Gastroesophageal sphincter (tissue), 4 donors: ENCODE measurements at regions not wholly inside any gene's neighbourhood (a gene's known extent, or its start where the extent isn't known, plus 50 kb on each side); places are given as distances from the start of the nearest gene placed in this dataset.

Experiments
- ATAC-seq: fragments of 150-250 bp; one replicate; pipeline ENCODE4 v1.9.1; 2016; ENCODE audit warnings: mild to moderate bottlenecking, moderate library complexity
- H3K27ac ChIP-seq, 4 donors: fragments of 200-600 bp; sonication (generic) in 3 of 4; 1 replicate in 3 of 4; 2 replicates in 1 of 4; pipeline ENCODE4 v1.5.1; 2016 to 2019
- H3K27me3 ChIP-seq: fragments of 200-600 bp; sonication (generic); one replicate; pipeline ENCODE4 v1.5.1; 2019
- H3K36me3 ChIP-seq, 2 donors: fragments of 200-600 bp; sonication (generic); one replicate each; pipeline ENCODE4 v1.5.1; 2019; ENCODE audit warnings: control low read depth in 1 of 2
- H3K4me1 ChIP-seq, 3 donors: fragments of 200-600 bp; sonication (generic); 1 replicate in 2 of 3; 2 replicates in 1 of 3; pipeline ENCODE4 v1.5.1; 2016 to 2019; ENCODE audit warnings: control low read depth in 2 of 3
- H3K4me3 ChIP-seq, 2 donors: fragments of 200-600 bp; sonication (generic); one replicate each; pipeline ENCODE4 v1.5.1; 2019; ENCODE audit warnings: mild to moderate bottlenecking in 1 of 2, moderate library complexity in 1 of 2
- H3K9me3 ChIP-seq, 3 donors: fragments of 200-600 bp; sonication (generic); one replicate each; pipeline ENCODE4 v1.5.1; 2017 to 2019; ENCODE audit warnings: control low read depth in 2 of 3
- EP300 ChIP-seq: sonication (generic); formaldehyde crosslinking; IDR thresholded peaks from one replicate; pipeline ENCODE4 v1.6.1; 2017; ENCODE audit warnings: antibody characterized with exemption, mild to moderate bottlenecking
- POLR2A ChIP-seq, 2 donors: fragments of 450-650 bp; IDR thresholded peaks; one replicate each; pipeline ENCODE4 v1.6.1; 2017; ENCODE audit warnings: antibody characterized with exemption in 2 of 2, mild to moderate bottlenecking in 2 of 2, moderate library complexity in 1 of 2
- POLR2AphosphoS5 ChIP-seq: sonication (generic); formaldehyde crosslinking; IDR thresholded peaks from one replicate; pipeline ENCODE4 v1.6.1; 2017; ENCODE audit warnings: antibody characterized with exemption
- WGBS, 2 donors: methylation state at CpG; one replicate each; pipeline ENCODE4 v1.1.5; 2018; ENCODE audit warnings: low coverage in 1 of 2; 5-methylcytosine and 5-hydroxymethylcytosine counted together
- TF ChIP-seq, protein P1 (sequence below), 4 experiments: fragments of 200-600 bp in 2 of 4; fragments of 450-650 bp in 2 of 4; sonication (generic) in 1 of 4; IDR thresholded peaks; one replicate each; pipeline ENCODE4 v1.5.1; 2017 to 2019; ENCODE audit warnings: antibody characterized with exemption in 4 of 4, mild to moderate bottlenecking in 2 of 4, moderate library complexity in 2 of 4

DNA sequence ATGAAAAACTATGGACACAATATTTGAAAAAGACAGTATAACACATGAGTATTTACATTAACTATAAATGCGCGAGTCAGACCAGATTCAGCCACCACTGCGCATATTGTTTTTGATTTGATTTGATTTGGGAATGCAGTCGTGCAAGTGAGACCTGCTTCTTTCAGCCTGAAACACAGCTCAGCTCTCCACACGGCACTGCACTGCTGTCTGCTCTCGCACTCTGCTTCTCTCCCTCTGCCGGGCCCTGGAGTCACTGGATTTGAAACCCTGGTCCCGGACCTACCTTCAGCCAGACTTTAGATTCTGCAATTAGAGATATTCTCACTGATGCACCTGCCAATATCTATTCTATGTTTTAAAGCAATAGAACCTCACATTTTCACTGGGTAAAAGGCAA is 143.9 kb upstream of the TMEM132C start:
- TF ChIP-seq POLR2AphosphoS5: no peak
- TF ChIP-seq, protein P1, sequence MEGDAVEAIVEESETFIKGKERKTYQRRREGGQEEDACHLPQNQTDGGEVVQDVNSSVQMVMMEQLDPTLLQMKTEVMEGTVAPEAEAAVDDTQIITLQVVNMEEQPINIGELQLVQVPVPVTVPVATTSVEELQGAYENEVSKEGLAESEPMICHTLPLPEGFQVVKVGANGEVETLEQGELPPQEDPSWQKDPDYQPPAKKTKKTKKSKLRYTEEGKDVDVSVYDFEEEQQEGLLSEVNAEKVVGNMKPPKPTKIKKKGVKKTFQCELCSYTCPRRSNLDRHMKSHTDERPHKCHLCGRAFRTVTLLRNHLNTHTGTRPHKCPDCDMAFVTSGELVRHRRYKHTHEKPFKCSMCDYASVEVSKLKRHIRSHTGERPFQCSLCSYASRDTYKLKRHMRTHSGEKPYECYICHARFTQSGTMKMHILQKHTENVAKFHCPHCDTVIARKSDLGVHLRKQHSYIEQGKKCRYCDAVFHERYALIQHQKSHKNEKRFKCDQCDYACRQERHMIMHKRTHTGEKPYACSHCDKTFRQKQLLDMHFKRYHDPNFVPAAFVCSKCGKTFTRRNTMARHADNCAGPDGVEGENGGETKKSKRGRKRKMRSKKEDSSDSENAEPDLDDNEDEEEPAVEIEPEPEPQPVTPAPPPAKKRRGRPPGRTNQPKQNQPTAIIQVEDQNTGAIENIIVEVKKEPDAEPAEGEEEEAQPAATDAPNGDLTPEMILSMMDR (IDR thresholded peaks at IDR 0.05): no peak
- TF ChIP-seq POLR2A (IDR thresholded peaks at IDR 0.05): no peak
- TF ChIP-seq EP300: no peak
- WGBS, 2 donors: 82 to 85% methylated on average over 8 of the region's 8 CpGs
- H3K4me1 ChIP-seq: no peaks in the 10 kb centered on the region
- no peak for ATAC-seq
- no peaks in the 10 kb centered on the region for H3K9me3 ChIP-seq
- peaks cover 5% of the 10 kb centered on the region for H3K27me3 ChIP-seq
- no peak overlapping the region for H3K27ac ChIP-seq
- H3K36me3 ChIP-seq: no peaks in the 10 kb centered on the region
- H3K4me3 ChIP-seq: no peak overlapping the region

- Histone ChIP-seq H3K36me3 (no peaks in the 10 kb centered on the region), H3K27me3 (peaks cover 21% of the 10 kb centered on the region), H3K4me1 (no peaks in the 10 kb centered on the region), H3K9me3 (no peaks in the 10 kb centered on the region), H3K27ac (no peak overlapping the region), H3K4me3 (no peak overlapping the region)
- 67 to 80% methylated on average over 3 to 4 of the region's 4 CpGs for WGBS, 2 donors
- TF ChIP-seq POLR2A (IDR thresholded peaks at IDR 0.05) (no peak), POLR2AphosphoS5 (no peak), EP300 (no peak)
- TF ChIP-seq, protein P1 (IDR thresholded peaks at IDR 0.05): no peak
- ATAC-seq: no peak
These were observed 135.0 kb upstream of the TMEM132C start for GRCh38 chr12:128131955-128132354.

DNA sequence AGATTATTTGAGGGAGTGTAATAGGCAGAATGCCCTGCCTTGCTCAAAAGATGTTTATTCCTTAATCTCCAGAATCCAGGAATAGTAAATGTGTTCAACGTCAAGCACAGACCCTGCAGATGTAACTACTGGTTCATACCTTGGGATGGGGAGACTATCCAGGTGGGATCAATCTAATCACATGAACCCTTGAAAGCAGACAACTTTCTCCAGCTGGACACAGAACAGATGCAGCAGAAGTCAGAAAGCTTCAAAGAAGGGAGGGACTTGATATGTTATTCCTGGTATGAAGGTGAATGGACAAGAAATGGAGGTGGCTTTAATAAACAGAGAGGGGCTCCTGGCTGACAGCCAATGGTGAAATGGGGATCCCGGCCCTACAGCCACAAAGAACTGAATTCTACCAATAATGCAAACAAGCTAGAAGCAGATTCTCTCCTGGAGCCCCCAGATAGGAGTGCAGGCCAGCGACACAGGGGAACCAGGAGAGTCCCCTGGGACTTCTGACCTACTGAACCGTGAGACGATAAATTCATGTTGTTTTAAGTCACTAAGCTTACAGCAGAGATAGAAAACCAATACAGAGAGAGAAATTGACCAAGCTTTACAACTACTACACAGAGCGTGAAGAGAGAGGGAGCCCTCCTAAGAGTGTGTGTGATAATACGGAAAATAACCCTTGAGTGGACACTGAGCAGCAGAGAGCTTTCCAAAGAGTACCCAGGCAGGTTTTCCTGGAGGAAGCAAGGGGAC is 133.5 kb upstream of the TMEM132C start:
- TF ChIP-seq, protein P1 (IDR thresholded peaks at IDR 0.05): no peak
- no peak for TF ChIP-seq POLR2AphosphoS5
- TF ChIP-seq EP300: no peak
- TF ChIP-seq POLR2A (IDR thresholded peaks at IDR 0.05): no peak
- no peaks in the 10 kb centered on the region for H3K4me1 ChIP-seq

GRCh38 chr12:128137140-128137539 is 129.8 kb upstream of the TMEM132C start:
- ATAC-seq: no peak
- TF ChIP-seq, protein P1 (IDR thresholded peaks at IDR 0.05): no peak
- TF ChIP-seq POLR2A (IDR thresholded peaks at IDR 0.05) (no peak), POLR2AphosphoS5 (no peak), EP300 (no peak)
- H3K4me1 ChIP-seq: no peaks in the 10 kb centered on the region
- H3K9me3 ChIP-seq: no peaks in the 10 kb centered on the region
- H3K27ac ChIP-seq: no peak overlapping the region
- peaks cover 4% of the 10 kb centered on the region for H3K27me3 ChIP-seq
- 59 to 66% methylated on average over 5 to 6 of the region's 6 CpGs for whole genome bisulfite sequencing, 2 donors
- no peaks in the 10 kb centered on the region for H3K36me3 ChIP-seq
- no peak overlapping the region for H3K4me3 ChIP-seq

More for the DNA sequence above, 133.5 kb upstream of the TMEM132C start:
- H3K36me3 ChIP-seq: no peaks in the 10 kb centered on the region
- no peak overlapping the region for H3K4me3 ChIP-seq
- 29 to 35% methylated on average over 3 to 4 of the region's 7 CpGs for WGBS, 2 donors
- H3K27me3 ChIP-seq: peaks cover 12% of the 10 kb centered on the region
- H3K9me3 ChIP-seq: no peaks in the 10 kb centered on the region
- no peak overlapping the region for H3K27ac ChIP-seq
- ATAC-seq: no peak

DNA sequence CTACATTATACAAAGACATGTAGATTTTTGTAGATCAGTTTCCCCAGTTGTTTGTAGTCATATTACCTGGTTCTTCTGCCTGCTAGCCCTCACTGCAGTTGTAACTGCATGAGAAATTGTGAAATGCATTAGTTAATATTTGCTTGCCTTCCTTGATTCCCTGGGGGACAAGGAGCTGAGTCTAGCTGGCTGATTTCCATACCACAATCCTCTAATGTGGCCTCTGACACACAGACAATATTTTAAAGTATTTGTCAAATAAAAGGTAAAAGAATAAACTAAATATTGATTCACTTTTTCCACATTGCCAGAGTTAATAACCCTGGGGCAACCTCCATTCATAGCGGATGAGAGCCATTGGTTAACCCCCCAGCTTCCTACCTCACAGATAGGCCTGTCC is 128.8 kb upstream of the TMEM132C start:
- H3K27ac ChIP-seq: no peak overlapping the region
- H3K27me3 ChIP-seq: no peaks in the 10 kb centered on the region
- H3K36me3 ChIP-seq: no peaks in the 10 kb centered on the region
- H3K4me1 ChIP-seq: no peaks in the 10 kb centered on the region
- no peak for ATAC-seq
- TF ChIP-seq, protein P1 (IDR thresholded peaks at IDR 0.05): no peak
- TF ChIP-seq POLR2AphosphoS5 (no peak), EP300 (no peak), POLR2A (IDR thresholded peaks at IDR 0.05) (no peak)
- no peaks in the 10 kb centered on the region for H3K9me3 ChIP-seq
- H3K4me3 ChIP-seq: no peak overlapping the region
- WGBS, 2 donors: 29 to 50% methylated on average over 1 of the region's 1 CpG
